ENCODE measurements at regions not wholly inside any gene's neighbourhood (a gene's known extent, or its start where the extent isn't known, plus 50 kb on each side); places are given as distances from the start of the nearest gene placed in this dataset.

DNA sequence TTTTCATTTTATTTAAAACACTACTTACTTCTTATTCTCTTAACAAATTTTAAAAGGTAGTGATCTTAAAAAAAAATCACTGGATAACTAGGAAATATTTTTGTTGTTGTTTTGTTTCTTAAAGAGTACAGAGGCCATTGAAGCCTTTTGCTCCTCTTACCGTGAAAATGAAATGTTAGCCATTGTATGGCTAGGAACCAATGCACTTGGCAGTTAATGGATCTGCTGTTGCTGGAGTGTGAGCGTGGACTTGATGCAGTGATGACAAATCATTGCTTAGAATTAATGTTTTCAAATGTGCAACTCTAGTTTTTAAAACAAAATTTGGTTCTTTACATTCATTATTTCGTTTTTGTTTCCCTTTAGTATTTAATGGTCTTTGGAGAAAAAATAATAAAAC is 162.3 kb downstream of the HAUS1 start:
- TF ChIP-seq, protein P1, sequence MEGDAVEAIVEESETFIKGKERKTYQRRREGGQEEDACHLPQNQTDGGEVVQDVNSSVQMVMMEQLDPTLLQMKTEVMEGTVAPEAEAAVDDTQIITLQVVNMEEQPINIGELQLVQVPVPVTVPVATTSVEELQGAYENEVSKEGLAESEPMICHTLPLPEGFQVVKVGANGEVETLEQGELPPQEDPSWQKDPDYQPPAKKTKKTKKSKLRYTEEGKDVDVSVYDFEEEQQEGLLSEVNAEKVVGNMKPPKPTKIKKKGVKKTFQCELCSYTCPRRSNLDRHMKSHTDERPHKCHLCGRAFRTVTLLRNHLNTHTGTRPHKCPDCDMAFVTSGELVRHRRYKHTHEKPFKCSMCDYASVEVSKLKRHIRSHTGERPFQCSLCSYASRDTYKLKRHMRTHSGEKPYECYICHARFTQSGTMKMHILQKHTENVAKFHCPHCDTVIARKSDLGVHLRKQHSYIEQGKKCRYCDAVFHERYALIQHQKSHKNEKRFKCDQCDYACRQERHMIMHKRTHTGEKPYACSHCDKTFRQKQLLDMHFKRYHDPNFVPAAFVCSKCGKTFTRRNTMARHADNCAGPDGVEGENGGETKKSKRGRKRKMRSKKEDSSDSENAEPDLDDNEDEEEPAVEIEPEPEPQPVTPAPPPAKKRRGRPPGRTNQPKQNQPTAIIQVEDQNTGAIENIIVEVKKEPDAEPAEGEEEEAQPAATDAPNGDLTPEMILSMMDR (IDR thresholded peaks at IDR 0.05) = no peak
- intact Hi-C loops (cut with DNase I; ENCODE audit: low total_unique reads) = no loop called here
- H3K4me1 ChIP-seq = peaks cover 0 to 2% (median 0%) of the 10 kb centered on the region in 4 donors

DNA sequence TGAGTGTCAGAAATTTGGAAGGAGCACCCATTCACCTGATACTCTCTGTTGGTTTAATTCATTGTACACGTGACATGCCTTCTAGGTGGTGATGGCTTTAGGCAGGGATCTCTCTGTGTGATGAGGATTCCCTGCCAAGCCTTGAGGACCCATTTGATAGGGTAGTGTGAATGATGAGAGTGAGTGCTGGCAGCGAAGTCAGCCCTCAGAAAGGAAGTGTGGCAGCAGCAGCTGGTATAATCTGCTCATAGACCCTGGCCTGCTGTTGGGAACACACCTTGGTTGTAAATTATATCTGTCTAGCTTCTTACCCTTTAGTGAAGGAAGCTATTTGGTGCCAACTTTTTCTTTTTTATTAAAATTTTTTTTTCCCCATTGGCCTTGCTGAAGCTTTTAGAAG is 164.5 kb downstream of the HAUS1 start:
- H3K36me3 ChIP-seq = peaks cover 0 to 31% (median under 1%) of the 10 kb centered on the region in 3 donors
- H3K27ac ChIP-seq = no peak overlapping the region
- H3K27me3 ChIP-seq = no peaks in the 10 kb centered on the region
- intact Hi-C loops (cut with DNase I; ENCODE audit: low total_unique reads) = no loop called here
- TF ChIP-seq, protein P1 (IDR thresholded peaks at IDR 0.05) = no peak
- H3K9me3 ChIP-seq = no peaks in the 10 kb centered on the region
- H3K4me1 ChIP-seq = no peaks in the 10 kb centered on the region
- H3K4me3 ChIP-seq = no peak overlapping the region
- DNase-seq = no peak

More for the DNA sequence above, 162.3 kb downstream of the HAUS1 start:
- H3K36me3 ChIP-seq = peaks cover 5 to 40% (median 6%) of the 10 kb centered on the region in 3 donors
- H3K27ac ChIP-seq = no peak overlapping the region
- H3K27me3 ChIP-seq = no peaks in the 10 kb centered on the region
- no peaks in the 10 kb centered on the region for H3K9me3 ChIP-seq
- H3K4me3 ChIP-seq = no peak overlapping the region
- no peak for DNase-seq

DNA sequence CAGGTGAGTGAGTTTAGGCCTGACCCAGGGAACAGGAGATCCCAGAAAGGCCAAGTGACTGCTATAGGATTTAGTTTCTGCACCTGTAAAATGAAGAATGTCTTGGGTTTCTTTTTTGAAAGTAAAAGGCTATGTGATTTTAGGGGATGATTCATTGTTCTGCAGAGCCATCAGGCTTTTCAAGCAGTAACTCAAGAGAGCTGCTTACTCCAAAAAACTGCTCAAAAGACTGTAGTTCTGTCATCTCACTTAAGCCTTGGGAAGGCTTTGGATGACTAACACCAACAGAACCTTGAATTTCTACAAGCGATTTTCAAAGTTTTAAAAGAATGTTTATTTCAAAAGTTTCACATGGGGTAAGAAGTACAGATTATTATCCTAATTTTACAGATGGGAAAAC is 165.1 kb downstream of the HAUS1 start:
- Histone ChIP-seq H3K27ac (no peak overlapping the region), H3K27me3 (no peaks in the 10 kb centered on the region), H3K4me3 (no peak overlapping the region), H3K36me3 (peaks cover 0 to 25% (median 0%) of the 10 kb centered on the region in 3 donors), H3K9me3 (no peaks in the 10 kb centered on the region), H3K4me1 (no peaks in the 10 kb centered on the region)
- intact Hi-C loops (cut with DNase I; ENCODE audit: low total_unique reads) = no loop called here
- TF ChIP-seq, protein P1 (IDR thresholded peaks at IDR 0.05) = no peak
- DNase-seq = no peak

DNA sequence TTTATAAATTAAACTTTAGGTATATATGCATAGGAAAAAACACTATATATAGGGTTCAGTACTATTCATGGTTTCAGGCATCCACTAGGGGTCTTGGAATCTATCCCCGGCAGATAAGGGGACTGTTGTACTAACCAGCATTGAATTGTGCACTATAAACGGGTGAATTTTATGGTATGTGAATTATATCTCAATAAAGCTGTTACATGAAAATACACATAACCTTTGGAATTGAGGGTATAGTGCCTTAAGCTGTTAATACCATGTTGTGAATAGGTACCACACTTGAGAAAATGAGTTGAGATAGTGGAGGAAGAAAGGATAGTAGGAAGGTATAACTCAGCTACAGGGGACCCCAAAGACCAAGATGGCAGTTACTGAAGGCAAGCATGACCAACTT is 167.3 kb downstream of the HAUS1 start:
- H3K27me3 ChIP-seq = no peaks in the 10 kb centered on the region
- DNase-seq = no peak
- TF ChIP-seq, protein P1 (IDR thresholded peaks at IDR 0.05) = no peak
- peaks cover 0 to 13% (median 0%) of the 10 kb centered on the region in 3 donors for H3K36me3 ChIP-seq
- intact Hi-C loops (cut with DNase I; ENCODE audit: low total_unique reads) = no loop called here
- no peak overlapping the region for H3K27ac ChIP-seq
- H3K4me1 ChIP-seq = no peaks in the 10 kb centered on the region
- H3K4me3 ChIP-seq = no peak overlapping the region
- H3K9me3 ChIP-seq = no peaks in the 10 kb centered on the region

DNA sequence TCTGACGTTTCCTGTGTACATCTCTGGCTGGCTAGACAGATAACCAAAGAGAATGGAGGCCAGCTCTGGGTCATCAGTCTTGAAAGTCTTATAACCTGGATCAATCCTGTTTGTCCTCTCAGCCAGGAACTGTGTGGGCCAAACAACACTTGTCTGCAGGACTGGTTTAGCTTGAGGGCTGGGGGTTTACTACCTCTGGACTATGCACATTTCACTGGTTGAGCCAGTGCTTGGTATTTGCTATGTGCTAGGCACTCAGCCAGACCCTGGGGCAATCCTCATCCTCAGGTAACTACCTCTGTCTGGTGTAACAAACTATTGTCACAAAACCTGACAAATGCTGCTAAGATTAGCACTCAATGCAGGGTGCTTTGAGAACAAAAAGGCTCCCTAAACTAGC is 169.7 kb downstream of the HAUS1 start:
- H3K36me3 ChIP-seq = no peaks in the 10 kb centered on the region
- intact Hi-C loops (cut with DNase I; ENCODE audit: low total_unique reads) = no loop called here
- H3K4me1 ChIP-seq = peaks cover 0 to 10% (median 0%) of the 10 kb centered on the region in 4 donors
- no peak for DNase-seq
- no peak overlapping the region for H3K27ac ChIP-seq
- H3K9me3 ChIP-seq = no peaks in the 10 kb centered on the region
- TF ChIP-seq, protein P1 (IDR thresholded peaks at IDR 0.05) = no peak
- H3K4me3 ChIP-seq = no peak overlapping the region
- H3K27me3 ChIP-seq = no peaks in the 10 kb centered on the region

DNA sequence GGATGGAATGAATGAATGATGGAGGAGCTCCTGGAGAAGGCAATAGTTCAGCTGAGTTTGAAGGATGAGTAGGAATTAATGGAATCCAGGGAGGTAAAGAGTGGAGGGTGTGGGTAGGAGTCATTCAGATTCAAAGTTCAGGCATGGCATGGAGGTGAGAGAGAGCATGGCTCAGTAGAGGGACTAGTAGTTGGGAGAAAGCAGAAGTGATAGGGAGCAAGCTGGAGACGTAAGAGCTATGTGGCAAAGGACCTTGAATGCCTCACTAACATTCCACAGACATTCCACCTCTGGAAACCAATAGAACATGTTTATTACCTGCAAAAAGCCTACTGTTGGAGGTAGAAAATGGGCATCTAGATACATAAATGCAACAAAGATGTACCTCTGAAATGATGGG is 170.1 kb downstream of the HAUS1 start:
- peaks cover 0 to 10% (median 0%) of the 10 kb centered on the region in 4 donors for H3K4me1 ChIP-seq
- H3K4me3 ChIP-seq = no peak overlapping the region
- H3K27me3 ChIP-seq = no peaks in the 10 kb centered on the region
- H3K27ac ChIP-seq = no peak overlapping the region
- no peaks in the 10 kb centered on the region for H3K9me3 ChIP-seq
- intact Hi-C loops (cut with DNase I; ENCODE audit: low total_unique reads) = no loop called here
- TF ChIP-seq, protein P1 (IDR thresholded peaks at IDR 0.05) = no peak
- no peak for DNase-seq
- H3K36me3 ChIP-seq = no peaks in the 10 kb centered on the region
